ENCODE measurements at regions not wholly inside any gene's neighbourhood (a gene's known extent, or its start where the extent isn't known, plus 50 kb on each side); places are given as distances from the start of the nearest gene placed in this dataset.

DNA sequence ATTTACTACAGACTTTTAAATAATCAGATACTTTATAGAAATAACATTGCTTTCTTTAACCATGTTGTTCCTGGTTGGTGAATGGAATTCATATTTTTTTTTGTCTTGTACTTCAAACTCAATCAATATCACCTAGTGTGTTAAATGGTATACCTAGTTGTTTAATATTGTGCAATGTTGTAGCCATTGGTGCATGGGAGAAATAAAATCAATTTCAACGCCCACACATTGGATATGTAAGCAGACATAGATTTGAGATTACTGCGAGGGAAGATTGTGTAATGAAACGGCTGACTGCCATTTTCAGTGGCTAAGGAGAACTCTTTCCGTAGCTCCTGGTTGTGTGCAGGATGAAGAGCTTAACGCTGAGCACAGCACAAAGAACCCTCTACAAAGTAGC, 626.1 kb downstream of the TMEM182 start:
- TF ChIP-seq POLR2A (IDR thresholded peaks at IDR 0.05; ENCODE audit: low read depth, low read length), result no peak
- no peak for TF ChIP-seq POLR2AphosphoS5 (IDR thresholded peaks at IDR 0.05; ENCODE audit: low read depth, low read length)

All from GM12891 (cell line).